PC-3 (cell line): ENCODE measurements at regions not wholly inside any gene's neighbourhood (a gene's known extent, or its start where the extent isn't known, plus 50 kb on each side); places are given as distances from the start of the nearest gene placed in this dataset.

ENCODE experiments used
- CTCF ChIP-seq: fragments of 300-600 bp; sonication (generic); conservative IDR thresholded peaks from 2 replicates; pipeline ENCODE4 v1.5.1; 2017; ENCODE audit warnings: antibody characterized with exemption, low read depth, mild to moderate bottlenecking, low read length
- EZH2phosphoT487 ChIP-seq: fragments of 300-600 bp; sonication (generic); IDR thresholded peaks from 2 replicates; pipeline ENCODE4 v1.6.1; 2018; ENCODE audit warnings: mild to moderate bottlenecking, antibody characterized with exemption, low read length, borderline replicate concordance

- TF ChIP-seq CTCF (no peak), EZH2phosphoT487 (no peak)
These were observed 175.9 kb upstream of the LCORL start for GRCh38 chr4:18197467-18197866.
